COLO668 (cell line): ENCODE measurements at regions not wholly inside any gene's neighbourhood (a gene's known extent, or its start where the extent isn't known, plus 50 kb on each side); places are given as distances from the start of the nearest gene placed in this dataset.

Experiments
- DNase-seq: peaks from one replicate; lab custom pipeline; 2025; ENCODE audit not compliant: unreplicated experiment; lab: John Stamatoyannopoulos, UW

- DNase-seq: no peak
These were observed 70.9 kb upstream of the ETS2 start for GRCh38 chr21:38734646-38735365.

- no peak for DNase-seq
These were observed 70.0 kb upstream of the ETS2 start for GRCh38 chr21:38735626-38736206.

- no peak for DNase-seq
These were observed 65.6 kb upstream of the ETS2 start for GRCh38 chr21:38740090-38740489.

- DNase-seq: no peak
These were observed 64.4 kb upstream of the ETS2 start for GRCh38 chr21:38741092-38741949.

- DNase-seq: no peak
These were observed 63.8 kb upstream of the ETS2 start for GRCh38 chr21:38741950-38742256.

GRCh38 chr21:38742580-38743260, 63.0 kb upstream of the ETS2 start:
- no peak for DNase-seq

- DNase-seq: no peak
These were observed 61.8 kb upstream of the ETS2 start for GRCh38 chr21:38743772-38744529.

- DNase-seq: no peak
These were observed 60.9 kb upstream of the ETS2 start for GRCh38 chr21:38744861-38745260.

- no peak for DNase-seq
These were observed 57.9 kb upstream of the ETS2 start for GRCh38 chr21:38747810-38748209.

GRCh38 chr21:38751379-38752050, 54.2 kb upstream of the ETS2 start:
- DNase-seq: no peak

GRCh38 chr21:38752051-38752505, 53.7 kb upstream of the ETS2 start:
- no peak for DNase-seq

- DNase-seq: no peak
These were observed 52.6 kb upstream of the ETS2 start for GRCh38 chr21:38753114-38753513.

- DNase-seq: no peak
These were observed 52.2 kb upstream of the ETS2 start for GRCh38 chr21:38753557-38753971.
